ACC112 (cell line): ENCODE measurements at regions not wholly inside any gene's neighbourhood (a gene's known extent, or its start where the extent isn't known, plus 50 kb on each side); places are given as distances from the start of the nearest gene placed in this dataset.

Experiments used
- H2AFZ ChIP-seq: fragments of 200-600 bp; sonication (generic); one replicate; pipeline ENCODE4 v1.6.0; 2017; ENCODE audit warnings: antibody characterized with exemption, low read length; ENCODE audit not compliant: unreplicated experiment
- H3K27ac ChIP-seq: fragments of 200-600 bp; sonication (generic); 2 replicates; pipeline ENCODE4 v1.5.1; 2014; ENCODE audit warnings: low read depth, mild to moderate bottlenecking, antibody characterized with exemption, low read length, moderate library complexity
- H3K27me3 ChIP-seq: fragments of 200-600 bp; sonication (generic); 2 replicates; pipeline ENCODE4 v1.6.1; 2014; ENCODE audit warnings: mild to moderate bottlenecking, antibody characterized with exemption, low read length, moderate library complexity, mixed read lengths; ENCODE audit not compliant: insufficient read depth
- H3K36me3 ChIP-seq: fragments of 200-600 bp; sonication (generic); 2 replicates; pipeline ENCODE4 v1.6.1; 2016; ENCODE audit warnings: mild to moderate bottlenecking, antibody characterized with exemption, low read length, moderate library complexity, mixed read lengths; ENCODE audit not compliant: insufficient read depth
- H3K4me1 ChIP-seq: fragments of 200-600 bp; sonication (generic); one replicate; pipeline ENCODE4 v1.6.1; 2016; ENCODE audit warnings: low read length, mixed read lengths; ENCODE audit not compliant: insufficient read depth, unreplicated experiment, control insufficient read depth
- H3K4me3 ChIP-seq: fragments of 200-600 bp; sonication (generic); 2 replicates; pipeline ENCODE4 v1.5.1; 2014; ENCODE audit warnings: mild to moderate bottlenecking, low read depth, low read length
- H3K79me2 ChIP-seq: fragments of 200-600 bp; sonication (generic); one replicate; pipeline ENCODE4 v1.6.0; 2016; ENCODE audit warnings: low read length; ENCODE audit not compliant: control insufficient read depth, unreplicated experiment, insufficient read depth

- Histone ChIP-seq H2AFZ (no peak overlapping the region), H3K79me2 (no peaks in the 10 kb centered on the region), H3K4me1 (peaks cover 8% of the 10 kb centered on the region), H3K36me3 (no peaks in the 10 kb centered on the region), H3K27me3 (peaks cover 5% of the 10 kb centered on the region), H3K4me3 (no peak overlapping the region), H3K27ac (no peak overlapping the region)
Measured at GRCh38 chr6:159483259-159483658, 209.8 kb downstream of the SOD2 start.

GRCh38 chr6:159481897-159482296 lies 211.1 kb downstream of the SOD2 start:
- peaks cover 5% of the 10 kb centered on the region for H3K27me3 ChIP-seq
- no peak overlapping the region for H3K27ac ChIP-seq
- no peak overlapping the region for H2AFZ ChIP-seq
- no peak overlapping the region for H3K4me3 ChIP-seq
- H3K4me1 ChIP-seq = no peaks in the 10 kb centered on the region
- no peaks in the 10 kb centered on the region for H3K36me3 ChIP-seq
- H3K79me2 ChIP-seq = no peaks in the 10 kb centered on the region

GRCh38 chr6:159480471-159480870 lies 212.6 kb downstream of the SOD2 start:
- H3K4me3 ChIP-seq = no peak overlapping the region
- H3K27me3 ChIP-seq = peaks cover 5% of the 10 kb centered on the region
- no peaks in the 10 kb centered on the region for H3K4me1 ChIP-seq
- no peaks in the 10 kb centered on the region for H3K79me2 ChIP-seq
- H2AFZ ChIP-seq = no peak overlapping the region
- H3K36me3 ChIP-seq = no peaks in the 10 kb centered on the region
- no peak overlapping the region for H3K27ac ChIP-seq

- H3K36me3 ChIP-seq = no peaks in the 10 kb centered on the region
- no peaks in the 10 kb centered on the region for H3K79me2 ChIP-seq
- no peak overlapping the region for H3K27ac ChIP-seq
- H3K4me1 ChIP-seq = no peaks in the 10 kb centered on the region
- no peak overlapping the region for H3K4me3 ChIP-seq
- H3K27me3 ChIP-seq = peaks cover 5% of the 10 kb centered on the region
- H2AFZ ChIP-seq = no peak overlapping the region
Measured at GRCh38 chr6:159479146-159479545, 213.9 kb downstream of the SOD2 start.

GRCh38 chr6:159473475-159474263 lies 219.4 kb downstream of the SOD2 start:
- Histone ChIP-seq H3K4me3 (no peak overlapping the region), H3K27me3 (no peaks in the 10 kb centered on the region), H3K27ac (no peak overlapping the region), H3K4me1 (no peaks in the 10 kb centered on the region), H3K79me2 (no peaks in the 10 kb centered on the region), H2AFZ (no peak overlapping the region), H3K36me3 (no peaks in the 10 kb centered on the region)

GRCh38 chr6:159470397-159470796 lies 222.6 kb downstream of the SOD2 start:
- no peak overlapping the region for H3K4me3 ChIP-seq
- H2AFZ ChIP-seq = no peak overlapping the region
- no peaks in the 10 kb centered on the region for H3K79me2 ChIP-seq
- H3K36me3 ChIP-seq = no peaks in the 10 kb centered on the region
- H3K4me1 ChIP-seq = no peaks in the 10 kb centered on the region
- H3K27ac ChIP-seq = no peak overlapping the region
- no peaks in the 10 kb centered on the region for H3K27me3 ChIP-seq

- Histone ChIP-seq H3K27me3 (no peaks in the 10 kb centered on the region), H3K4me3 (no peak overlapping the region), H3K79me2 (no peaks in the 10 kb centered on the region), H3K36me3 (no peaks in the 10 kb centered on the region), H3K27ac (no peak overlapping the region), H3K4me1 (no peaks in the 10 kb centered on the region), H2AFZ (no peak overlapping the region)
Measured at GRCh38 chr6:159469443-159469842, 223.6 kb downstream of the SOD2 start.

GRCh38 chr6:159468994-159469393 lies 224.0 kb downstream of the SOD2 start:
- no peak overlapping the region for H3K4me3 ChIP-seq
- no peaks in the 10 kb centered on the region for H3K27me3 ChIP-seq
- no peak overlapping the region for H3K27ac ChIP-seq
- no peaks in the 10 kb centered on the region for H3K79me2 ChIP-seq
- no peaks in the 10 kb centered on the region for H3K36me3 ChIP-seq
- no peak overlapping the region for H2AFZ ChIP-seq
- no peaks in the 10 kb centered on the region for H3K4me1 ChIP-seq

- Histone ChIP-seq H3K27me3 (no peaks in the 10 kb centered on the region), H3K4me1 (no peaks in the 10 kb centered on the region), H3K27ac (no peak overlapping the region), H3K4me3 (no peak overlapping the region), H3K79me2 (no peaks in the 10 kb centered on the region), H3K36me3 (no peaks in the 10 kb centered on the region), H2AFZ (no peak overlapping the region)
Measured at GRCh38 chr6:159467473-159468041, 225.5 kb downstream of the SOD2 start.

GRCh38 chr6:159466926-159467325 lies 226.1 kb downstream of the SOD2 start:
- H2AFZ ChIP-seq = no peak overlapping the region
- no peaks in the 10 kb centered on the region for H3K79me2 ChIP-seq

GRCh38 chr6:159464816-159465215 lies 228.2 kb downstream of the SOD2 start:
- no peak overlapping the region for H3K4me3 ChIP-seq
- no peak overlapping the region for H2AFZ ChIP-seq
- H3K27ac ChIP-seq = no peak overlapping the region
- H3K4me1 ChIP-seq = no peaks in the 10 kb centered on the region
- no peaks in the 10 kb centered on the region for H3K79me2 ChIP-seq
- H3K27me3 ChIP-seq = 0 out of 2 replicates have a peak, but pooled peaks cover 6% of the 10 kb centered on the region
- H3K36me3 ChIP-seq = no peaks in the 10 kb centered on the region

More at GRCh38 chr6:159466926-159467325, 226.1 kb downstream of the SOD2 start:
- no peaks in the 10 kb centered on the region for H3K36me3 ChIP-seq
- no peak overlapping the region for H3K4me3 ChIP-seq
- H3K4me1 ChIP-seq = no peaks in the 10 kb centered on the region
- 0 out of 2 replicates have a peak, but pooled peaks cover 2% of the 10 kb centered on the region for H3K27me3 ChIP-seq
- no peak overlapping the region for H3K27ac ChIP-seq
